K562 (cell line): ENCODE measurements at regions not wholly inside any gene's neighbourhood (a gene's known extent, or its start where the extent isn't known, plus 50 kb on each side); places are given as distances from the start of the nearest gene placed in this dataset.

Experiments
- ATAC-seq: fragments of 200-7000 bp; cut with Tn5 transposase; 3 replicates; pipeline ENCODE4 v1.9.1; 2020; ENCODE audit warnings: moderate library complexity
- BruUV-seq: library from RNA; stranded (reverse); fragments of 400-500 nt; replicated peaks from 2 replicates; lab custom pipeline; 2021; lab: Mats Ljungman, UMichigan
- CTCF ChIA-PET: fragments of 300-600 bp; formaldehyde crosslinking; extraction: SDS; loops from one replicate; lab custom pipeline; 2021; ENCODE audit warnings: low intra/inter-chr PET ratio; lab: Yijun Ruan, JAX
- POLR2A ChIA-PET: fragments of 300-600, 350-650 bp; sonication (Branson Sonifier 250); formaldehyde crosslinking; extraction: SDS; loops from one replicate; lab custom pipeline; 2021; ENCODE audit warnings: antibody characterized with exemption, inconsistent platforms; lab: Yijun Ruan, JAX
- DNase-seq, 4 experiments: peaks; one replicate each; pipeline versions ENCODE4 v3.0.0 to v3.0.0-alpha.2; 2011 to 2018; ENCODE audit warnings: low spot score in 3 of 4, mixed read lengths in 3 of 4; ENCODE audit errors: extremely low read depth in 1 of 4
- FAIRE-seq: peaks from 2 replicates; lab custom pipeline; 2011; peaks lifted over from hg19 to GRCh38; lab: Jason Lieb, UNC
- H2AFZ ChIP-seq: 2 replicates; pipeline ENCODE4 v1.6.0; 2011; ENCODE audit warnings: low read depth, low read length, control low read depth, inconsistent platforms
- H3K27ac ChIP-seq: fragments of 200-600 bp; 3 replicates; pipeline ENCODE4 v1.8.0; 2011; ENCODE audit warnings: low read depth, mild to moderate bottlenecking, control low read depth, inconsistent platforms, low read length, moderate library complexity, mixed read lengths; ENCODE audit errors: extremely low read depth
- H3K27me3 ChIP-seq, 2 experiments: fragments of 300-600 bp in 1 of 2; 2 replicates in 1 of 2; 3 replicates in 1 of 2; pipeline versions ENCODE4 v1.6.0 to v1.8.0; 2011; ENCODE audit warnings: inconsistent platforms in 2 of 2, low read length in 2 of 2, mild to moderate bottlenecking in 1 of 2, mixed read lengths in 1 of 2, moderate library complexity in 1 of 2; ENCODE audit not compliant: control insufficient read depth in 2 of 2, insufficient read depth in 2 of 2
- H3K36me3 ChIP-seq: fragments of 300-600 bp; 3 replicates; pipeline ENCODE4 v1.8.0; 2011; ENCODE audit warnings: mild to moderate bottlenecking, low read length, inconsistent platforms; ENCODE audit not compliant: control insufficient read depth, insufficient read depth
- H3K4me1 ChIP-seq, 2 experiments: fragments of 200-600 bp in 1 of 2; replicated peaks in 1 of 2; 2 replicates in 1 of 2; 3 replicates in 1 of 2; pipeline versions ENCODE4 v1.5.1 to v1.8.0; 2011; ENCODE audit warnings: inconsistent platforms in 2 of 2, low read length in 2 of 2, mild to moderate bottlenecking in 1 of 2, mixed read lengths in 1 of 2, moderate library complexity in 1 of 2; ENCODE audit not compliant: control insufficient read depth in 2 of 2, insufficient read depth in 2 of 2
- H3K4me2 ChIP-seq: 2 replicates; pipeline ENCODE4 v1.6.1; 2011; ENCODE audit warnings: low read length, control low read depth, inconsistent platforms, mixed read lengths; ENCODE audit not compliant: insufficient read depth
- H3K4me3 ChIP-seq: fragments of 200-600 bp; sonication (generic), shearing (Covaris generic); 2 replicates; pipeline ENCODE4 v1.5.1; 2016; ENCODE audit warnings: control low read depth, inconsistent platforms
- H3K79me2 ChIP-seq: fragments of 200-600 bp; 3 replicates; pipeline ENCODE4 v1.8.0; 2011; ENCODE audit warnings: low read length, inconsistent platforms; ENCODE audit not compliant: control insufficient read depth, insufficient read depth
- H3K9ac ChIP-seq, 2 experiments: 2 replicates each; pipeline versions ENCODE4 v1.6.0 to v1.6.1; 2011; ENCODE audit warnings: low read depth in 2 of 2, low read length in 2 of 2, control low read depth in 1 of 2, inconsistent platforms in 1 of 2, mild to moderate bottlenecking in 1 of 2, mixed read lengths in 1 of 2; ENCODE audit not compliant: insufficient read depth in 1 of 2
- H3K9me1 ChIP-seq: one replicate; pipeline ENCODE4 v1.6.0; 2011; ENCODE audit warnings: inconsistent platforms, mild to moderate bottlenecking, low read length, moderate library complexity; ENCODE audit not compliant: control insufficient read depth, insufficient read depth
- H3K9me3 ChIP-seq: replicated peaks from 2 replicates; pipeline ENCODE4 v1.5.1; 2011; ENCODE audit warnings: low read depth, low read length, inconsistent platforms; ENCODE audit not compliant: control insufficient read depth, insufficient read depth
- H4K20me1 ChIP-seq: replicated peaks from 2 replicates; pipeline ENCODE4 v1.6.1; 2011; ENCODE audit warnings: low read length, inconsistent platforms, mixed read lengths; ENCODE audit not compliant: control insufficient read depth, insufficient read depth
- C11orf30 ChIP-seq: fragments of 450-650 bp; IDR thresholded peaks from 2 replicates; pipeline ENCODE4 v1.6.1; 2016; ENCODE audit warnings: low read depth, mild to moderate bottlenecking
- MAFF ChIP-seq: IDR thresholded peaks from 2 replicates; pipeline ENCODE4 v1.6.1; 2012; ENCODE audit warnings: low read length, improper control_type of control experiment
- MAFG ChIP-seq: fragments of 450-650 bp; conservative IDR thresholded peaks from 2 replicates; pipeline ENCODE4 v1.6.1; 2016; ENCODE audit warnings: missing genetic modification characterization, missing compliant biosample characterization
- NFE2 ChIP-seq: IDR thresholded peaks from 2 replicates; pipeline ENCODE4 v1.6.1; 2014; ENCODE audit warnings: antibody characterized with exemption, low read depth
- NFE2L1 ChIP-seq: fragments of 450-650 bp; IDR thresholded peaks from 2 replicates; pipeline ENCODE4 v1.6.1; 2016; ENCODE audit warnings: missing genetic modification characterization, low read depth, mild to moderate bottlenecking, missing compliant biosample characterization, moderate library complexity, borderline replicate concordance
- PHB2 ChIP-seq: fragments of 450-650 bp; IDR thresholded peaks from 2 replicates; pipeline ENCODE4 v1.6.1; 2017; ENCODE audit warnings: low read depth
- ZNF316 ChIP-seq: fragments of 450-650 bp; IDR thresholded peaks from 2 replicates; pipeline ENCODE4 v1.6.1; 2016
- WGBS: fragments of 100-300 bp; shearing (Covaris generic); methylation state at CpG from one replicate; pipeline ENCODE4 v1.1.6; 2016; ENCODE audit warnings: low coverage, mixed read lengths; ENCODE audit not compliant: insufficient coverage; ENCODE audit errors: missing lambda C conversion rate; 5-methylcytosine and 5-hydroxymethylcytosine counted together
- in situ Hi-C: fragments of 300-500 bp; cut with MboI; formaldehyde crosslinking; loops from 4 replicates; pipeline ENCODE4 v1.15.0; 2018; ENCODE audit warnings: inconsistent platforms, mixed read lengths
- intact Hi-C: fragments of 100-400 bp; cut with micrococcal nuclease; formaldehyde crosslinking; loops from 2 replicates; pipeline ENCODE4 v1.14.2; 2022
- TF ChIP-seq, protein P1 (sequence below): fragments of 450-650 bp; IDR thresholded peaks from 2 replicates; pipeline ENCODE4 v1.6.1; 2014; ENCODE audit warnings: low read depth, mild to moderate bottlenecking, moderate library complexity, borderline replicate concordance

- no TSS peak for BruUV-seq
- H3K27me3 ChIP-seq: no peaks in the 10 kb centered on the region
- CTCF ChIA-PET: no interaction called here
Observed at GRCh38 chr20:5492937-5493336, 117.9 kb downstream of the GPCPD1 start.

More at GRCh38 chr20:5492937-5493336, 117.9 kb downstream of the GPCPD1 start:
- Histone ChIP-seq H3K27ac (no peak overlapping the region), H3K79me2 (no peaks in the 10 kb centered on the region), H3K4me3 (no peak overlapping the region), H4K20me1 (no peaks in the 10 kb centered on the region), H2AFZ (no peak overlapping the region), H3K9me3 (no peaks in the 10 kb centered on the region), H3K4me1 (peaks cover 0 to 9% of the 10 kb centered on the region in 2 experiments; a peak in 2 of 5 replicates), H3K9ac (no peak overlapping the region), H3K36me3 (no peaks in the 10 kb centered on the region), H3K9me1 (no peaks in the 10 kb centered on the region), H3K4me2 (no peak overlapping the region)
- 14% methylated on average over 5 of the region's 5 CpGs for WGBS
- no peak; the same call in 2 of the 3 replicates for ATAC-seq
- POLR2A ChIA-PET: no interaction called here
- in situ Hi-C loops (no loop called here), intact Hi-C loops (no loop called here)
- peak; percentile 32; the same call in 1 of the 2 replicates for TF ChIP-seq ZNF316
- TF ChIP-seq PHB2: no peak
- peak; percentile 35; the same call in 1 of the 2 replicates for TF ChIP-seq NFE2L1
- peak; percentile 52; the same call in 1 of the 2 replicates for TF ChIP-seq C11orf30
- TF ChIP-seq MAFG (tag): peak; percentile 86
- TF ChIP-seq, protein P1, sequence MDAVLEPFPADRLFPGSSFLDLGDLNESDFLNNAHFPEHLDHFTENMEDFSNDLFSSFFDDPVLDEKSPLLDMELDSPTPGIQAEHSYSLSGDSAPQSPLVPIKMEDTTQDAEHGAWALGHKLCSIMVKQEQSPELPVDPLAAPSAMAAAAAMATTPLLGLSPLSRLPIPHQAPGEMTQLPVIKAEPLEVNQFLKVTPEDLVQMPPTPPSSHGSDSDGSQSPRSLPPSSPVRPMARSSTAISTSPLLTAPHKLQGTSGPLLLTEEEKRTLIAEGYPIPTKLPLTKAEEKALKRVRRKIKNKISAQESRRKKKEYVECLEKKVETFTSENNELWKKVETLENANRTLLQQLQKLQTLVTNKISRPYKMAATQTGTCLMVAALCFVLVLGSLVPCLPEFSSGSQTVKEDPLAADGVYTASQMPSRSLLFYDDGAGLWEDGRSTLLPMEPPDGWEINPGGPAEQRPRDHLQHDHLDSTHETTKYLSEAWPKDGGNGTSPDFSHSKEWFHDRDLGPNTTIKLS: no peak
- TF ChIP-seq NFE2: peak; percentile 75; the same call in 1 of the 2 replicates
- peak; percentile 54 for TF ChIP-seq MAFF
- FAIRE-seq: no peak
- no peak for DNase-seq
